ENCODE measurements at regions not wholly inside any gene's neighbourhood (a gene's known extent, or its start where the extent isn't known, plus 50 kb on each side); places are given as distances from the start of the nearest gene placed in this dataset.

GRCh38 chr6:48563433-48563832 lies 452.4 kb upstream of the PTCHD4 start:
- intact Hi-C loops (cut with DNase I): no loop called here
- DNase-seq (ENCODE audit: extremely low spot score): no peak
- no peaks in the 10 kb centered on the region for H3K9me3 ChIP-seq
- no peaks in the 10 kb centered on the region for H3K4me1 ChIP-seq
- no peaks in the 10 kb centered on the region for H3K36me3 ChIP-seq
- H3K27me3 ChIP-seq: no peaks in the 10 kb centered on the region
- 87% methylated on average over 1 of the region's 1 CpG for WGBS
- no peak for TF ChIP-seq POLR2AphosphoS5 (IDR thresholded peaks at IDR 0.05)
- TF ChIP-seq, protein P1, sequence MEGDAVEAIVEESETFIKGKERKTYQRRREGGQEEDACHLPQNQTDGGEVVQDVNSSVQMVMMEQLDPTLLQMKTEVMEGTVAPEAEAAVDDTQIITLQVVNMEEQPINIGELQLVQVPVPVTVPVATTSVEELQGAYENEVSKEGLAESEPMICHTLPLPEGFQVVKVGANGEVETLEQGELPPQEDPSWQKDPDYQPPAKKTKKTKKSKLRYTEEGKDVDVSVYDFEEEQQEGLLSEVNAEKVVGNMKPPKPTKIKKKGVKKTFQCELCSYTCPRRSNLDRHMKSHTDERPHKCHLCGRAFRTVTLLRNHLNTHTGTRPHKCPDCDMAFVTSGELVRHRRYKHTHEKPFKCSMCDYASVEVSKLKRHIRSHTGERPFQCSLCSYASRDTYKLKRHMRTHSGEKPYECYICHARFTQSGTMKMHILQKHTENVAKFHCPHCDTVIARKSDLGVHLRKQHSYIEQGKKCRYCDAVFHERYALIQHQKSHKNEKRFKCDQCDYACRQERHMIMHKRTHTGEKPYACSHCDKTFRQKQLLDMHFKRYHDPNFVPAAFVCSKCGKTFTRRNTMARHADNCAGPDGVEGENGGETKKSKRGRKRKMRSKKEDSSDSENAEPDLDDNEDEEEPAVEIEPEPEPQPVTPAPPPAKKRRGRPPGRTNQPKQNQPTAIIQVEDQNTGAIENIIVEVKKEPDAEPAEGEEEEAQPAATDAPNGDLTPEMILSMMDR (IDR thresholded peaks at IDR 0.05): no peak
- TF ChIP-seq POLR2A (IDR thresholded peaks at IDR 0.05; ENCODE audit: low read depth): no peak
- no peak for TF ChIP-seq EP300 (IDR thresholded peaks at IDR 0.05)
- H3K4me3 ChIP-seq: no peak overlapping the region
- H3K27ac ChIP-seq (replicated peaks in 1 of 4): no peak overlapping the region

DNA sequence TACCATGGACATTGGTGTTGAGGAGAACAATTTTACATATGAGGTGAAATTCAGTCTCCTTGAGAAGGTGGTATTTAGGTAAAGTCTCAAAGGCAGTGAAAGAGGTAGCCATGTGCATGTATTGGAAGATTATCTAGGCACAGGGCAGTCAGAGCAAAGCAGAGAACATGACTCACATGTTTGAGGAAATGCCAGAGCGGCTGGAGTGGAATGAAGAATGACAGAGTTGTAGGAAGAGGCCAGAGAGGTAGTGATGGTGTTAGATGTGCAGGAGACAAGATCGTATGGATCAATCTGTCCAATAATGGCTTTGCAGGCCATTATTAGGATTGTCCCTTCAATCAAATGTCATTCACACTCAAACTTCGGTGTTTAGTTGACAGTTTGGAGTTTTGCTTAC lies 449.4 kb upstream of the PTCHD4 start:
- WGBS: 69% methylated on average over 3 of the region's 3 CpGs
- Histone ChIP-seq H3K4me1 (no peaks in the 10 kb centered on the region), H3K27me3 (no peaks in the 10 kb centered on the region), H3K27ac (replicated peaks in 1 of 4) (no peak overlapping the region), H3K4me3 (no peak overlapping the region), H3K9me3 (no peaks in the 10 kb centered on the region), H3K36me3 (no peaks in the 10 kb centered on the region)
- no peak for DNase-seq (ENCODE audit: extremely low spot score)
- TF ChIP-seq POLR2A (IDR thresholded peaks at IDR 0.05; ENCODE audit: low read depth): no peak
- TF ChIP-seq, protein P1 (IDR thresholded peaks at IDR 0.05): no peak
- no peak for TF ChIP-seq POLR2AphosphoS5 (IDR thresholded peaks at IDR 0.05)
- no peak for TF ChIP-seq EP300 (IDR thresholded peaks at IDR 0.05)
- intact Hi-C loops (cut with DNase I): no loop called here

- no peak for DNase-seq (ENCODE audit: extremely low spot score)
- H3K4me3 ChIP-seq: no peak overlapping the region
- H3K27ac ChIP-seq (replicated peaks in 1 of 4): no peak overlapping the region
- no peaks in the 10 kb centered on the region for H3K27me3 ChIP-seq
- intact Hi-C loops (cut with DNase I): no loop called here
- TF ChIP-seq EP300 (IDR thresholded peaks at IDR 0.05): no peak
- TF ChIP-seq, protein P1 (IDR thresholded peaks at IDR 0.05): no peak
- TF ChIP-seq POLR2A (IDR thresholded peaks at IDR 0.05; ENCODE audit: low read depth): no peak
- no peak for TF ChIP-seq POLR2AphosphoS5 (IDR thresholded peaks at IDR 0.05)
- WGBS: 90% methylated on average over 1 of the region's 1 CpG
- H3K36me3 ChIP-seq: no peaks in the 10 kb centered on the region
- no peaks in the 10 kb centered on the region for H3K9me3 ChIP-seq
- no peaks in the 10 kb centered on the region for H3K4me1 ChIP-seq
Measured at GRCh38 chr6:48553467-48554189, 442.6 kb upstream of the PTCHD4 start.

GRCh38 chr6:48552905-48553304 lies 441.9 kb upstream of the PTCHD4 start:
- H3K36me3 ChIP-seq: no peaks in the 10 kb centered on the region
- no peaks in the 10 kb centered on the region for H3K4me1 ChIP-seq
- H3K27ac ChIP-seq (replicated peaks in 1 of 4): no peak overlapping the region
- no peaks in the 10 kb centered on the region for H3K27me3 ChIP-seq
- TF ChIP-seq EP300 (IDR thresholded peaks at IDR 0.05) (no peak), POLR2AphosphoS5 (IDR thresholded peaks at IDR 0.05) (no peak), POLR2A (IDR thresholded peaks at IDR 0.05; ENCODE audit: low read depth) (no peak)
- TF ChIP-seq, protein P1 (IDR thresholded peaks at IDR 0.05): no peak
- no peak for DNase-seq (ENCODE audit: extremely low spot score)
- 73% methylated on average over 2 of the region's 2 CpGs for WGBS
- intact Hi-C loops (cut with DNase I): no loop called here
- H3K4me3 ChIP-seq: no peak overlapping the region
- no peaks in the 10 kb centered on the region for H3K9me3 ChIP-seq

GRCh38 chr6:48550603-48551002 lies 439.6 kb upstream of the PTCHD4 start:
- intact Hi-C loops (cut with DNase I): no loop called here
- no peak for DNase-seq (ENCODE audit: extremely low spot score)
- Histone ChIP-seq H3K4me3 (no peak overlapping the region), H3K9me3 (no peaks in the 10 kb centered on the region), H3K27ac (replicated peaks in 1 of 4) (no peak overlapping the region), H3K4me1 (no peaks in the 10 kb centered on the region), H3K36me3 (no peaks in the 10 kb centered on the region), H3K27me3 (no peaks in the 10 kb centered on the region)
- 89% methylated on average over 3 of the region's 3 CpGs for WGBS
- TF ChIP-seq EP300 (IDR thresholded peaks at IDR 0.05) (no peak), POLR2AphosphoS5 (IDR thresholded peaks at IDR 0.05) (no peak), POLR2A (IDR thresholded peaks at IDR 0.05; ENCODE audit: low read depth) (no peak)
- TF ChIP-seq, protein P1 (IDR thresholded peaks at IDR 0.05): no peak

All from esophagus muscularis mucosa (tissue), 4 donors.